ENCODE measurements at regions not wholly inside any gene's neighbourhood (a gene's known extent, or its start where the extent isn't known, plus 50 kb on each side); places are given as distances from the start of the nearest gene placed in this dataset.

DNA sequence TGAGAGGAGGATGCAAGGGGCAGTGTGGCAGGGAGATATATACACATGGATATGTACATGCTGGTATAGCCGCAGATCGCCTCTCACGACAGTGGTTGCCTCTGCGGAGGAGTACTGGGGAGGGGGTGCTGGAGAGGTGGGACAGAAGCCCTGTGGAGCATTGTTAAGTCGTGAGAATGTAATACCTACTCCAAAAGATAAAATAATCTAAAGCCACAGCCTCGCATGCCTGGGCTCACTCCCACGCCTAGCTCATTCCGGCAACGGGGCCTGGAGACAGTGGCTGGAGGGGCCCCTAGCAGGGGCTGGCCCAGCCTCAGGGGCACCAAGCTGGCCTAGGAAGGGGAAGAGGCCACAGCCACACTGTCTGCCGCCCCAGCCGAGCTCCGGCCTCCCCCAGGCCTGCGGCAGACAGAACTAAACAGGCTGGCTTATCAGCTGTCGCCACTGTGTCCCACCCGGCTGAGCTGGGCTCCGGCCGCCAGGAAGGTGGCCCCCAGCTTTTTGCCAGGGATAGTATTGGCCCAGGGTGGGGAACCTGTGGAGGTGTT, 65.1 kb upstream of the LCTL start (continued):
- TF ChIP-seq, protein P1, sequence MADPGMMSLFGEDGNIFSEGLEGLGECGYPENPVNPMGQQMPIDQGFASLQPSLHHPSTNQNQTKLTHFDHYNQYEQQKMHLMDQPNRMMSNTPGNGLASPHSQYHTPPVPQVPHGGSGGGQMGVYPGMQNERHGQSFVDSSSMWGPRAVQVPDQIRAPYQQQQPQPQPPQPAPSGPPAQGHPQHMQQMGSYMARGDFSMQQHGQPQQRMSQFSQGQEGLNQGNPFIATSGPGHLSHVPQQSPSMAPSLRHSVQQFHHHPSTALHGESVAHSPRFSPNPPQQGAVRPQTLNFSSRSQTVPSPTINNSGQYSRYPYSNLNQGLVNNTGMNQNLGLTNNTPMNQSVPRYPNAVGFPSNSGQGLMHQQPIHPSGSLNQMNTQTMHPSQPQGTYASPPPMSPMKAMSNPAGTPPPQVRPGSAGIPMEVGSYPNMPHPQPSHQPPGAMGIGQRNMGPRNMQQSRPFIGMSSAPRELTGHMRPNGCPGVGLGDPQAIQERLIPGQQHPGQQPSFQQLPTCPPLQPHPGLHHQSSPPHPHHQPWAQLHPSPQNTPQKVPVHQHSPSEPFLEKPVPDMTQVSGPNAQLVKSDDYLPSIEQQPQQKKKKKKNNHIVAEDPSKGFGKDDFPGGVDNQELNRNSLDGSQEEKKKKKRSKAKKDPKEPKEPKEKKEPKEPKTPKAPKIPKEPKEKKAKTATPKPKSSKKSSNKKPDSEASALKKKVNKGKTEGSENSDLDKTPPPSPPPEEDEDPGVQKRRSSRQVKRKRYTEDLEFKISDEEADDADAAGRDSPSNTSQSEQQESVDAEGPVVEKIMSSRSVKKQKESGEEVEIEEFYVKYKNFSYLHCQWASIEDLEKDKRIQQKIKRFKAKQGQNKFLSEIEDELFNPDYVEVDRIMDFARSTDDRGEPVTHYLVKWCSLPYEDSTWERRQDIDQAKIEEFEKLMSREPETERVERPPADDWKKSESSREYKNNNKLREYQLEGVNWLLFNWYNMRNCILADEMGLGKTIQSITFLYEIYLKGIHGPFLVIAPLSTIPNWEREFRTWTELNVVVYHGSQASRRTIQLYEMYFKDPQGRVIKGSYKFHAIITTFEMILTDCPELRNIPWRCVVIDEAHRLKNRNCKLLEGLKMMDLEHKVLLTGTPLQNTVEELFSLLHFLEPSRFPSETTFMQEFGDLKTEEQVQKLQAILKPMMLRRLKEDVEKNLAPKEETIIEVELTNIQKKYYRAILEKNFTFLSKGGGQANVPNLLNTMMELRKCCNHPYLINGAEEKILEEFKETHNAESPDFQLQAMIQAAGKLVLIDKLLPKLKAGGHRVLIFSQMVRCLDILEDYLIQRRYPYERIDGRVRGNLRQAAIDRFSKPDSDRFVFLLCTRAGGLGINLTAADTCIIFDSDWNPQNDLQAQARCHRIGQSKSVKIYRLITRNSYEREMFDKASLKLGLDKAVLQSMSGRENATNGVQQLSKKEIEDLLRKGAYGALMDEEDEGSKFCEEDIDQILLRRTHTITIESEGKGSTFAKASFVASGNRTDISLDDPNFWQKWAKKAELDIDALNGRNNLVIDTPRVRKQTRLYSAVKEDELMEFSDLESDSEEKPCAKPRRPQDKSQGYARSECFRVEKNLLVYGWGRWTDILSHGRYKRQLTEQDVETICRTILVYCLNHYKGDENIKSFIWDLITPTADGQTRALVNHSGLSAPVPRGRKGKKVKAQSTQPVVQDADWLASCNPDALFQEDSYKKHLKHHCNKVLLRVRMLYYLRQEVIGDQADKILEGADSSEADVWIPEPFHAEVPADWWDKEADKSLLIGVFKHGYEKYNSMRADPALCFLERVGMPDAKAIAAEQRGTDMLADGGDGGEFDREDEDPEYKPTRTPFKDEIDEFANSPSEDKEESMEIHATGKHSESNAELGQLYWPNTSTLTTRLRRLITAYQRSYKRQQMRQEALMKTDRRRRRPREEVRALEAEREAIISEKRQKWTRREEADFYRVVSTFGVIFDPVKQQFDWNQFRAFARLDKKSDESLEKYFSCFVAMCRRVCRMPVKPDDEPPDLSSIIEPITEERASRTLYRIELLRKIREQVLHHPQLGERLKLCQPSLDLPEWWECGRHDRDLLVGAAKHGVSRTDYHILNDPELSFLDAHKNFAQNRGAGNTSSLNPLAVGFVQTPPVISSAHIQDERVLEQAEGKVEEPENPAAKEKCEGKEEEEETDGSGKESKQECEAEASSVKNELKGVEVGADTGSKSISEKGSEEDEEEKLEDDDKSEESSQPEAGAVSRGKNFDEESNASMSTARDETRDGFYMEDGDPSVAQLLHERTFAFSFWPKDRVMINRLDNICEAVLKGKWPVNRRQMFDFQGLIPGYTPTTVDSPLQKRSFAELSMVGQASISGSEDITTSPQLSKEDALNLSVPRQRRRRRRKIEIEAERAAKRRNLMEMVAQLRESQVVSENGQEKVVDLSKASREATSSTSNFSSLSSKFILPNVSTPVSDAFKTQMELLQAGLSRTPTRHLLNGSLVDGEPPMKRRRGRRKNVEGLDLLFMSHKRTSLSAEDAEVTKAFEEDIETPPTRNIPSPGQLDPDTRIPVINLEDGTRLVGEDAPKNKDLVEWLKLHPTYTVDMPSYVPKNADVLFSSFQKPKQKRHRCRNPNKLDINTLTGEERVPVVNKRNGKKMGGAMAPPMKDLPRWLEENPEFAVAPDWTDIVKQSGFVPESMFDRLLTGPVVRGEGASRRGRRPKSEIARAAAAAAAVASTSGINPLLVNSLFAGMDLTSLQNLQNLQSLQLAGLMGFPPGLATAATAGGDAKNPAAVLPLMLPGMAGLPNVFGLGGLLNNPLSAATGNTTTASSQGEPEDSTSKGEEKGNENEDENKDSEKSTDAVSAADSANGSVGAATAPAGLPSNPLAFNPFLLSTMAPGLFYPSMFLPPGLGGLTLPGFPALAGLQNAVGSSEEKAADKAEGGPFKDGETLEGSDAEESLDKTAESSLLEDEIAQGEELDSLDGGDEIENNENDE (IDR thresholded peaks at IDR 0.05; ENCODE audit: insufficient replicate concordance, low read length): no peak
- TF ChIP-seq RFX5 (IDR thresholded peaks at IDR 0.05; ENCODE audit: borderline replicate concordance, low read depth, low read length): no peak
- no peak for TF ChIP-seq PHF8 (conservative IDR thresholded peaks at IDR 0.05; ENCODE audit: low read depth, low read length)
- no peak for TF ChIP-seq CTBP2 (IDR thresholded peaks at IDR 0.05; ENCODE audit: borderline replicate concordance, insufficient read depth, insufficient read length, low read length)
- TF ChIP-seq SAP30 (IDR thresholded peaks at IDR 0.05; ENCODE audit: insufficient read depth, insufficient replicate concordance, low read length): no peak
- TF ChIP-seq SIRT6 (IDR thresholded peaks at IDR 0.05; ENCODE audit: low read length): no peak
